ENCODE measurements at regions not wholly inside any gene's neighbourhood (a gene's known extent, or its start where the extent isn't known, plus 50 kb on each side); places are given as distances from the start of the nearest gene placed in this dataset.

- Histone ChIP-seq H3K4me1 (ENCODE audit: control insufficient read depth in 1 of 2, insufficient read depth in 2 of 2, low read depth in 1 of 2, low read length in 1 of 2) (peaks cover 0 to 13% of the 10 kb centered on the region in 2 experiments; a peak in 2 of 4 replicates), H3K9ac (no peak overlapping the region), H3K9me3 (no peaks in the 10 kb centered on the region), H3F3A (replicated peaks; ENCODE audit: insufficient read depth) (no peaks in the 10 kb centered on the region), H2AFZ (ENCODE audit: low read depth) (no peak overlapping the region), H3K9me2 (no peaks in the 10 kb centered on the region), H3K27me3 (ENCODE audit: insufficient read depth) (no peaks in the 10 kb centered on the region), H3K27ac (ENCODE audit: low read depth in 2 of 2, low read length in 1 of 2) (no peak overlapping the region), H3K79me2 (ENCODE audit: insufficient read depth) (no peaks in the 10 kb centered on the region), H4K20me1 (ENCODE audit: insufficient read depth) (no peaks in the 10 kb centered on the region), H3K4me2 (no peak overlapping the region), H3K36me3 (replicated peaks in 1 of 2; ENCODE audit: control insufficient read depth in 1 of 2, insufficient read depth in 2 of 2, low read length in 1 of 2) (no peaks in the 10 kb centered on the region), H3K4me3 (ENCODE audit: low read depth in 2 of 2, low read length in 1 of 2) (no peak overlapping the region)
- ChIA-PET POLR2A (no interaction called here), CTCF (no interaction called here)
- DNase-seq = no peak
- TF ChIP-seq GATA2 (CRISPR knock-in tag; IDR thresholded peaks at IDR 0.05) = no peak
- no peak for TF ChIP-seq EP300 (IDR thresholded peaks at IDR 0.05; ENCODE audit: borderline replicate concordance in 1 of 2, low read depth in 1 of 2, low read length in 1 of 2)
- no peak for TF ChIP-seq FOXM1 (IDR thresholded peaks at IDR 0.05; ENCODE audit: low read depth)
- no peak for TF ChIP-seq SIN3A (IDR thresholded peaks at IDR 0.05; ENCODE audit: borderline replicate concordance, low read depth, low read length)
- no peak for TF ChIP-seq POLR2AphosphoS5 (IDR thresholded peaks at IDR 0.05; ENCODE audit: low read depth, low read length)
- TF ChIP-seq MEF2A (IDR thresholded peaks at IDR 0.05; ENCODE audit: borderline replicate concordance, low read depth) = no peak
- TF ChIP-seq TEAD4 (IDR thresholded peaks at IDR 0.05; ENCODE audit: borderline replicate concordance, insufficient read depth) = no peak
- no peak for TF ChIP-seq NFIC (IDR thresholded peaks at IDR 0.05; ENCODE audit: borderline replicate concordance)
- no peak for TF ChIP-seq ZBTB33 (IDR thresholded peaks at IDR 0.05; ENCODE audit: borderline replicate concordance, low read depth)
- TF ChIP-seq, protein P1, sequence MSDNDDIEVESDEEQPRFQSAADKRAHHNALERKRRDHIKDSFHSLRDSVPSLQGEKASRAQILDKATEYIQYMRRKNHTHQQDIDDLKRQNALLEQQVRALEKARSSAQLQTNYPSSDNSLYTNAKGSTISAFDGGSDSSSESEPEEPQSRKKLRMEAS (IDR thresholded peaks at IDR 0.05; ENCODE audit: low read depth) = no peak
- no peak for TF ChIP-seq RXRA (IDR thresholded peaks at IDR 0.05; ENCODE audit: borderline replicate concordance, low read depth)
- TF ChIP-seq, protein P2, sequence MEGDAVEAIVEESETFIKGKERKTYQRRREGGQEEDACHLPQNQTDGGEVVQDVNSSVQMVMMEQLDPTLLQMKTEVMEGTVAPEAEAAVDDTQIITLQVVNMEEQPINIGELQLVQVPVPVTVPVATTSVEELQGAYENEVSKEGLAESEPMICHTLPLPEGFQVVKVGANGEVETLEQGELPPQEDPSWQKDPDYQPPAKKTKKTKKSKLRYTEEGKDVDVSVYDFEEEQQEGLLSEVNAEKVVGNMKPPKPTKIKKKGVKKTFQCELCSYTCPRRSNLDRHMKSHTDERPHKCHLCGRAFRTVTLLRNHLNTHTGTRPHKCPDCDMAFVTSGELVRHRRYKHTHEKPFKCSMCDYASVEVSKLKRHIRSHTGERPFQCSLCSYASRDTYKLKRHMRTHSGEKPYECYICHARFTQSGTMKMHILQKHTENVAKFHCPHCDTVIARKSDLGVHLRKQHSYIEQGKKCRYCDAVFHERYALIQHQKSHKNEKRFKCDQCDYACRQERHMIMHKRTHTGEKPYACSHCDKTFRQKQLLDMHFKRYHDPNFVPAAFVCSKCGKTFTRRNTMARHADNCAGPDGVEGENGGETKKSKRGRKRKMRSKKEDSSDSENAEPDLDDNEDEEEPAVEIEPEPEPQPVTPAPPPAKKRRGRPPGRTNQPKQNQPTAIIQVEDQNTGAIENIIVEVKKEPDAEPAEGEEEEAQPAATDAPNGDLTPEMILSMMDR (IDR thresholded peaks at IDR 0.05) = no peak
- TF ChIP-seq FOSL2 (IDR thresholded peaks at IDR 0.05; ENCODE audit: borderline replicate concordance, low read depth) = no peak
- no peak for TF ChIP-seq FOXJ3 (CRISPR knock-in tag; IDR thresholded peaks at IDR 0.05)
- no peak for TF ChIP-seq TCF12 (IDR thresholded peaks at IDR 0.05)
- TF ChIP-seq REST (IDR thresholded peaks at IDR 0.05; ENCODE audit: low read depth, low read length) = no peak
- no peak for TF ChIP-seq YY1 (IDR thresholded peaks at IDR 0.05; ENCODE audit: low read depth)
- TF ChIP-seq, protein P3, sequence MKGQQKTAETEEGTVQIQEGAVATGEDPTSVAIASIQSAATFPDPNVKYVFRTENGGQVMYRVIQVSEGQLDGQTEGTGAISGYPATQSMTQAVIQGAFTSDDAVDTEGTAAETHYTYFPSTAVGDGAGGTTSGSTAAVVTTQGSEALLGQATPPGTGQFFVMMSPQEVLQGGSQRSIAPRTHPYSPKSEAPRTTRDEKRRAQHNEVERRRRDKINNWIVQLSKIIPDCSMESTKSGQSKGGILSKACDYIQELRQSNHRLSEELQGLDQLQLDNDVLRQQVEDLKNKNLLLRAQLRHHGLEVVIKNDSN (IDR thresholded peaks at IDR 0.05; ENCODE audit: borderline replicate concordance, low read depth) = no peak
- 11% methylated on average over 2 of the region's 2 CpGs for WGBS (ENCODE audit: low lambda C conversion rate)
These were observed 375.6 kb downstream of the ATP23 start for GRCh38 chr12:58316926-58317325.
